NCI-H345 treated with DMSO at 0.1 percent for 48 hours (cell line): ENCODE measurements at regions not wholly inside any gene's neighbourhood (a gene's known extent, or its start where the extent isn't known, plus 50 kb on each side); places are given as distances from the start of the nearest gene placed in this dataset.

ENCODE experiments used
- DNase-seq: peaks from one replicate; lab custom pipeline; 2025; ENCODE audit not compliant: unreplicated experiment; lab: John Stamatoyannopoulos, UW

- no peak for DNase-seq
Measured at GRCh38 chr5:96140496-96140895, 178.8 kb upstream of the ELL2 start.

- DNase-seq = no peak
Measured at GRCh38 chr5:96140084-96140483, 178.4 kb upstream of the ELL2 start.

- no peak for DNase-seq
Measured at GRCh38 chr5:96134886-96135285, 173.2 kb upstream of the ELL2 start.

GRCh38 chr5:96133341-96134079 is 171.9 kb upstream of the ELL2 start:
- no peak for DNase-seq

DNA sequence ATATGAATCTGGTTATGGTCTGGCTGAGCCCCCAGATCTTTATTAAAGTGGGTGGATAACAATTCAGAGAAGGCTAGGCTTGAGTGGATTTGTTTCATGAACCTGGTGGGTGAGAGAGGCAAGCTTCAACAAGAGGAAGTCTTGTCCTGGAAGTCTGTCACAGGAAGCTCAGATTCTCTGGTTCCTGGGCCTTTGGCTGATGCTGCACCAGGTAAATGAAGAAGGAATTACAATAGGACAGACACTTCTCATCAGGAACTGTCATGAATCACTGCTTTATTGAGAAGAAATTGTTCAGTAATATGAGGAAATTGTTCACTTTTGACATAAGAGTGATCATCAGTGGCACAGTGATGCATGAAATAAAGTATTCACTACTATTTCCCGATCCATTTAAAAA is 167.6 kb upstream of the ELL2 start:
- DNase-seq = no peak

DNA sequence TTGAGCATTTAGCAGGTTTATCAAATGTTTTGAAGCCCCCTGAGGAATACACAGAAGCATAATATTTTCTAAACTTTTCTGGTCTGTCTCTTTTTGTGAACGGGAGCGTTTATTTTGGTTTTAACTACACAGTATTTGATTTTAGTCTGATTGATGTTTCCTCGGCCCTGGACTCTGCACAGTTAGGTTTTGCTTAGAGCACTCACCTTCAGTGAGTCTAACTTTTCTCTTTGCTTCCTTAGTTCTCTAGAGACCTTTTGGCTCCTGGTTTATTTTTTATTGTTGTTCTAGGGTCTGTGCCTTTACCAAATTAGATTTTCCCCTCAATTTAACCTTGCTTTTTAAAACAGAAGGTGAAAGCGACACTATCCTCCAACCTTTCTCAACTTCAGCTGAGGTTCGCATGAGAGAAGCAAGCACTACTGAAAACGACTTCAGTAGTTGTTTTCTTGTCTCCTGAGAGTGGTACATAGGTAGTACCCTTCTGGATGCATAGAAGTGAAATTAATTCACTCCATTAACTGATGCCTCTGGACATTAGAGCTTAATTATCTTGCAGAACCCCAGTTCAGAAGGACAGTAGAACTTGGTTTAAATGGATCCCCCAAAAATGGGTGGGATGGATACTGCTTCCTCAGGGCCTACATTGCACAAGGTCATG is 166.7 kb upstream of the ELL2 start:
- no peak for DNase-seq

DNA sequence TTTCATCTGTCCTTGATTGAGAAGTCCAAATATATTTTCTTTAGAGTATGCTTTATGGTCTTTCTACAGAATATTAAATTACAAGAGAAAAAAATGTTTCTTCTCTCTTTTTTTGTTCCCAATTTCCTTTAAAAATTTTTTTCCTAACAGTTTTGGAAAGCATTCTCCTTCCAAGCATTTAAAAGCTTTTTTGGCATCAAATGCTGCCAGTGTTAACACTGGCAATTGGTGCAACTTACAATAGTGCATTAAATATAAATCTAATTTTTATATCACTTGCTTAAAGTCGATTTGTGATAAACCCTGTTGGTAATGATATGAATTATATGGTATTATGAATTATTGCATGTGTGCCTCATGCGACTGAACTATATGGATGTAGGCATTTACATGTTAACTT is 165.9 kb upstream of the ELL2 start:
- DNase-seq = no peak

GRCh38 chr5:96125231-96125891 is 163.7 kb upstream of the ELL2 start:
- no peak for DNase-seq

DNA sequence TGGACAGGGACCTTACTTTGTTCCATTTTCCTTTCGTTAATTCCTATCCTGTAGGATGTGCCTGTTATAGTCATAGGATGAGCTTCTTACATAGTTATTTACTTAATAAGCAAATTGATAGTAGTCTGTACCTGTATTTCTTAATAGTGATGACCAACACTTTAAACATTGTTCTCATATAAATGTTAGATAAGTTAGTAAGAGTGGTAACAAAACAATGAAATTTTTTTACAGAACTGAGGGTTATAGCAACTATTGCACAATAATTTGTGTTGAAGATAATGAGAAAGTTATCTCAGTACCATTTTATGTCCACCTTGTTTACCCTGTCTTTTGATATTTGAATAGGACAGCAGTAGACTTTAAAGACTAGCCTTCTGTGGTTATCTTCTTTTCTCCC is 162.9 kb upstream of the ELL2 start:
- no peak for DNase-seq

- DNase-seq = no peak
Measured at GRCh38 chr5:96123418-96123817, 161.8 kb upstream of the ELL2 start.

- no peak for DNase-seq
Measured at GRCh38 chr5:96121364-96121763, 159.7 kb upstream of the ELL2 start.

DNA sequence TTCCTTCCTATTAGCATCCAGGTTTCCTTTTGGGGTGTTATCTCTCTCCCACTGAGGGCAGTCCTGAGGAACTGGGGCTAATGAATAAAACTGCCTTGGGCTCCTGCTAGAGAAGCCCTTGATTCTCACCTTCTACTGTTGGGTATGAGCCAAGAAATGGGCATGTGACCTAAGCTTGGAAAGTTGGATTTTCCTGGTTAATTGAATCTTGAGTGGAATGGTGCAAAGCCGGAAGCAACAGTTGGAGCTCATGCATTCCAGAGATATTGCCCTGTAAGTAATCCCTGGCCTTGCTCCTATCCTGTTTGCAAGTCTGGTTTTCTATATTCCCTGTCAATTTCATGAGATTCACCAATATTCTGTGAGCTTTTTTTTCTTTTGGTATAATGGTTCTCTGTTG is 158.5 kb upstream of the ELL2 start:
- no peak for DNase-seq

DNA sequence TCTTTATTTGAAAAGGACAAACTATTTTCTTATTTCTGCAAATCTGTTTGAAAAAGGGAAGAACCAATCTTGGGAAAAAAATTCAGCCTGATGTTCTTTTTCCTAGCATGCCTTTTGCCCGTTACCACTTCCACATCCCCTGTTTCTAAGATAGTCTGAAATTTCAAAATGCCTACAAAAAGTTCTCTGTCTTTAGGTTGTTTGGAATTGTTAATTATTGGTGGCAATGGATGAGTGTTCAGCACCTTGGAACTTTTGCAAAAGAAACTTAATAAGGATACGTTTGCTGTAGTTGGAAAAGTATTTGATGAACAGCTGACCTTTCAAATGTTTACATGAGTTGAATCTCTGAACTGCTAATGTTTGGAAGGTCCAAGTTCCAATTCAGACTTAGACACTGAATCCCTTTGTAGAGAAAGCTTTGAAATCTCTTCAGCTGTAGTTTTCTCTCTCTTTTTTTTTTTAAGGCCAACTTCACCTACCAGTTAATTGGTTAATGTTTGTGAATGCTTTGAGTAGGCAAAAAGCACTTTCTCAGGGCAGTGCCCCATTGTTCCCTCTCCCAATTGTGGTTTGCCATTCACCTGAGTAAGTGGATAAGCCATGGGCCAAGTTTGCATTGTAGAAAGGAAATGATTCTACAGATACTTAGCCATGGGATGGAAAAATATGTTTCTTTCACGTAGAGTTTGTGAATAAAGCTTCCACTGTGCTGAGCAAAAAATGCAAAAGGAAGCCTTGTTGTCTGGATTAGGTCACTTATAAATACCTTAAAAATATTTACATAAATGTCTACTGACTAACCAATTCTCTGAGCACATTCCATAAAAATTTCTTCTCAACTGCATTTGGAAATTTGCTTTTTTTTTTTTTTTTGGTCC is 156.4 kb upstream of the ELL2 start:
- no peak for DNase-seq

- DNase-seq = no peak
Measured at GRCh38 chr5:96115147-96115807, 153.6 kb upstream of the ELL2 start.

DNA sequence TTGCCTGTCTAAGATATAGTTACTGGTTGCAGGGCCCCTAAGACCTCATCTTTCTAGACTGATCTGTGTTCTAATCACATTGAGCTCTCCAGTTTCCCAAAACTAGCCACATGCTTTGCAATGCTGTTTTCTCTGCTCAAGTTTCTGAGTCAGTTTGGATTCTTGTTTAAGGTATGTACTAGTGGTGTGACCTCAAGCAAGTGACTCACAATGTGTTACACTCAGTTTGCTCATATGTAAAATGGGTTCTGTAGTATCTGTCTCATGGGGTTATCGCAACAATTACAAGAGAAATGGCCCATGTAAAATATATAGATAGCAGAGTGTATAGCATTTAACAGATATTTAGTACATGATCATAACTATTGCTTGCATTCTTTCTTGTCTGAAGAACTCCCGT is 153.1 kb upstream of the ELL2 start:
- DNase-seq = no peak

DNA sequence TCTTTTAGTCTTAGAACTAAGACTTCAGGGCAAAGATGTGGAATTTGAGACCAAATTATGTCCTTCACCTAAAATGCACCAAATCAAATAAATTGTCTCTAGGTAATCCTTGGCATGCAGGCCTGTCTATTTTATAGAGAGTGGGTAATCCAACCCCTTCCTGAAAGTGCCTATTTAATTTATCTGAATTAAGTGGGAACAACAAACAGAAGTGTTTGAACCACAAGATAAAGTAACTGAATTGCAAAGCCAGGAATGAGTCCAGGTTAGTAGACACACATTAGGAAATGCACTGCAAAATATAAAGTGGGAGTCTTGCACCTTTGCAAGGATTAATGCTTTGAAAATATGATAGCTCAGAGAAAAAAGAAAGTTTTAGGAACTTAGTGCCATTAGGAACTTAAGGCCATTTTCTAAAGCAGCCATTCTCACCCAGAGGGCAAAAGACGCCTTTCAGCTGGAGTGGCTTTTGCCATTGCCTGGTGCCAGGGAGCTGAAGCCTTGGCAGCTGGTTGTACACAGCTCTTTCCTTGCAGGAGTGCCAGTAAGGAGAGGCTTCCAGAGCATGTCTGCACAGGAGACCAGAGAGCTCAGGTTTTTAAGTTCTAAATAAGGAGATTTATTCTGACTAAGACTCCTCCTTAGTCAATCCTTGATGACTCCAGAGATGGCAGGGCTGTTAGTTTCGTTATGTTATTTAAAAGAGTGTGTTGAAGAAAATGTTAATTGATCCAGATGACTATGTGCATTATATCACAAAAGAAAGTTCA is 151.7 kb upstream of the ELL2 start:
- DNase-seq = no peak

GRCh38 chr5:96112703-96113102 is 151.1 kb upstream of the ELL2 start:
- DNase-seq = no peak

DNA sequence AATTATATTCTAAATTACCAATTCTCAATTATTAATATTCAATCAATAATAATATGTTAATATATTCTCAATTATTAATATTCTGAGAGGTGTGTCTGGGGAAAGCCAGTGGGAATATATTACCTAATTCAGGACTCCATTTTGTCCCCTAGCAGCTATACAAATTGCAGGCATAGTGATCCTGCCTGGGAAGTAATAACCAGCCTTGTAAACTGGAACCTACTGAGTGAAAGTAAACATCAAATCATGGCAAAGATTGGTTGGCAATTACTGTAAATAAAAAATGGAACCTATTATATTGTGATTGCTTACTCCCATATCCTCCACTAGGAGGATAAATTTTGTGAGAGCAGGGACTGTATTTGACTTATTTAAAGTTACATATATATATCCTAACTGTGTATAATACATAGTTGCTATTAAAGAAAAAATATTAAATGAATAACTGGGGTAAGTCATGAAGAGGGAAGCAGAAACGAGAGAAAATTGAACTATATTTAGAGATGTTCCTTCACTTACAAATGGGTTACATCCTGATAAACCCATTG is 150.5 kb upstream of the ELL2 start:
- DNase-seq = no peak

DNA sequence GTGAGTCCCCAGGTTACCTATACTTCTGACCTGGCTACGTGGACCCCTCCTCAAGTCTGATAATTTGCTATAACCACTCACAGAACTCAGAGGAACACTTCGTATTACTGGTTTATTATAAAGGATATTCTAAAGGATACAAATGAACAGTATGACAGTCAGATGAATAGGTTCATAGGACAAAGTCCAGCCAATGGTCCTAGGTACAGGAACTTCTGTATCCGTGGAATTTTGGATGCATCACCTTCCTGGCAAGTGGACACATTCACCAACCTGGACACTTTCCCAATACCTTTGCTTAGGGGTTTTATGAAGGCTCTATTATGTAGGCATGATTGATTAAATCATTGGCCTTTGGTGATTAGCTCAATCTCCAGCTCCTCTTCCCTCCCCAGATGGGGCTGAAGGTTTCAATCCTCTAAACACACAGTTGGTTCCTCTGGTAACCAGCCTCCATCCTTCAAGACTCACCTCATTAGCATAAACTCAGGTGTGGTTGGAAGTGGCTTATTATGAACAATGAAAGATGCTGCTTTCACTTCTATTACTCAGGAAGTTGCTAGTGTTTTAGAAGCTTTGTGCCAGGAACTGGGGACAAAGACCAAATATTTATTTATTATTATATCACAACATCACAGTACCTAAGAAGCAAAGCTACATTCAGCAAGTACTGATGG is 149.6 kb upstream of the ELL2 start:
- DNase-seq = no peak
